NCI-H2196 (cell line): ENCODE measurements at regions not wholly inside any gene's neighbourhood (a gene's known extent, or its start where the extent isn't known, plus 50 kb on each side); places are given as distances from the start of the nearest gene placed in this dataset.
"Not testable (repeated sequence)": the region's sequence is repeated elsewhere in the genome, so short reads cannot be mapped to it uniquely, and the experiment has no call there.

Experiments
- DNase-seq: peaks from one replicate; lab custom pipeline; 2025; ENCODE audit not compliant: unreplicated experiment; lab: John Stamatoyannopoulos, UW

- DNase-seq, result no peak
These were observed 150.9 kb upstream of the TRIM24 start for GRCh38 chr7:138309186-138309585.

GRCh38 chr7:138313829-138314178 lies 146.3 kb upstream of the TRIM24 start:
- DNase-seq, result no peak

DNA sequence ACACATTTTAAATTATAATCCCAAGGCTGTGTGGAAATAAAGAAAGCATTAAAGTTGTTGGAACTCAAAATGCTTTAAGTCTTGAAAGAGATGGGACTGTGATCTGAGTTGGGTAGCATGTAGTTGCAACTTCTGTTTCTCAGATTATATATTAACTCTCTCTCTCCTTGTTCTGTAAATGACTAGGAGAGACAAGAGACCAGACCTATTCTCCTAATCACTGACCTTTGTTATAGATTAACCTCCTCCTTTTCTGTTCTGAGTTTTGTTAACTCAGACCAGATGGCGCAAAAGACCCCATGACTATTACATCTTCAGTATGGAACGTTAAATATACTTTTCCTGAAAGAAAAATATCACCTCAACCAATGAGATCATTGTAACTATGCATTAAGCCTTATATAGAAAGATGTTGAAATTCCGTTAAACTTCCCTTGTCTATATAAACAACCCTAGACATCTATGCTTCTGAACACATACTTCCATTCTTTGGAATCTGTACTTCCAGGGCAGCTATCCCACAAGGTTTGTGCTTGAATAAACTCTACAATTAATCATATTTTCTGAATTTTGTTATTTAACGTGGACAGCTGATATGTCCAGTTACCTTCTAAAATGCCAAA lies 143.5 kb upstream of the TRIM24 start:
- no peak for DNase-seq

DNA sequence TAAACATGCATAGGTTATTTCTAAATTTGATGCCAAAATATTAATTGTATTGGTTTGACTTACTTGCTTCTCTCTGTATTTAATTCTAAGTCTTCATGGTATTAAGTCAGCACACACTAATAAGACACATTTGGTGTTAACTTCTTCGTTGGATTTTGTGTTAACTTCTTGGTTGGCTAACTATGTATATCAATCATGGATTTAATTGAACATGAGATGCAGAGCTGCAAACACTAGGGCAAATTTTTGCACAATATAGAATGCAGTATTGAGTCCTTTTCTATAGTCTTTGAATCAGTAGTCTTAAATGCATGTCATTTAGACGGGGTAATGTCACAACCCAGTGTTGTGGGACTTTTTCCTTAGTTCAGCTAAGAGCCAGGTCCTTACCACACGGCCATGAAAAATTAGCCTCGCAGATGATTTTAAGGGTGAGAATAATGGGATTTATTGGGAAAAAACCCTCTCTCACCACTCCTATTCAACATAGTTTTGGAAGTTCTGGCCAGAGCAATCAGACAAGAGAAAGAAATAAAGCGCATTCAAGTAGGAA lies 142.9 kb upstream of the TRIM24 start:
- no peak for DNase-seq

- DNase-seq, result no peak
These were observed 135.1 kb upstream of the TRIM24 start for GRCh38 chr7:138324941-138325340.

DNA sequence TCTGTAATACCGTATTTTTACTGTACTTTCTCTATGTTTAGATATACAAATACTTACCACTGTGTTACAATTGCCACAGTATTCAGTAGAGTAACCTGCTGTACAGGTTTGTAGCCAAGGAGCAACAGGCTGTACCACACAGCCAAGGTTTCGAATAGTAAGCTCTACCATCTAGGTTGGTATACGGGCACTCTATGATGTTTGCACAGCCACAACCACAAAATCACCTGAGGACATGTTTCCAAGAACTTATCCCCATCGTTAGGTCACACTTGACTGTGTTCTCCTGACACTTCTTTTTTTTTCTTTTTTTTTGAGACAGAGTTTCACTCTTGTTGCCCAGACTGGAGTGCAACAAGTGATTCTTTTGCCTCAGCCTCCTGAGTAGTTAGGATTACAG lies 134.6 kb upstream of the TRIM24 start:
- no peak for DNase-seq

- DNase-seq, result no peak
These were observed 131.8 kb upstream of the TRIM24 start for GRCh38 chr7:138328215-138328614.

DNA sequence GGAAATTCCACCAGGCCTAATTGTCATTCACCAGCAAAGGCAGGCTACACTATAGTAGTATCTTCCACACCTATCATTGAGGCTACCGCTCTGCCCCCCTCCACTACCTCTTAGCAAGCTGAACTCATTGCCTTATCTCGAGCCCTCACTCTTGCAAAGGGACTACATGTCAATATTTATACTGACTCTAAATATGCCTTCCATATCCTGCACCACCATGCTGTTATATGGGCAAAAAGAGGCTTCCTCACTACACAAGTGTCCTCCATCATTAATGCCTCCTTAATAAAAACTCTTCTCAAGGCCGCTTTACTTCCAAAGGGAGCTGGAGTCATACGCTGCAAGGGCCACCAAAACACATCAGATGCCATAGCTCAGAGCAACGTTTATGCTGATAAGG lies 127.2 kb upstream of the TRIM24 start:
- not testable (repeated sequence) for DNase-seq

- DNase-seq, result peak; percentile 57
These were observed 121.7 kb upstream of the TRIM24 start for GRCh38 chr7:138338361-138338760.

DNA sequence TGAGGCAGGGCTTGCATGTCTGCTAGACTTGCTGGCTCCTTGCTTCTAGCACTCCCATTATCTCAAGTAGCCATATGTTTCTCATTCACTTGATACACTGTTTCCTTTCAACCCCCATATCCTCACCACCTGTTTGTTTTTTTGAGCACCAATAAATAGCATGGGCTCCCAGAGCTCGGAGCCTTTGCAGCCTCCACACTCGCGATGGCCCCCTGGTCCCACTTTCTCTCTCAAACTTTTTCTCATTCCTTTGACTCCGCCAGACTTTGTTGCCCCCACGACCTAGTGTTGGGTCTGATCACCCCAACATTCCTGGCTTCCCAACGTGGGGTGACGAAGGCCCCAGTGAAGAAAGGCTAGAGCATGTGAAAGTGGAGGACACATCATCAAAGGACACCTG lies 120.8 kb upstream of the TRIM24 start:
- DNase-seq, result not testable (repeated sequence)

GRCh38 chr7:138342990-138343389 lies 117.1 kb upstream of the TRIM24 start:
- no peak for DNase-seq

DNA sequence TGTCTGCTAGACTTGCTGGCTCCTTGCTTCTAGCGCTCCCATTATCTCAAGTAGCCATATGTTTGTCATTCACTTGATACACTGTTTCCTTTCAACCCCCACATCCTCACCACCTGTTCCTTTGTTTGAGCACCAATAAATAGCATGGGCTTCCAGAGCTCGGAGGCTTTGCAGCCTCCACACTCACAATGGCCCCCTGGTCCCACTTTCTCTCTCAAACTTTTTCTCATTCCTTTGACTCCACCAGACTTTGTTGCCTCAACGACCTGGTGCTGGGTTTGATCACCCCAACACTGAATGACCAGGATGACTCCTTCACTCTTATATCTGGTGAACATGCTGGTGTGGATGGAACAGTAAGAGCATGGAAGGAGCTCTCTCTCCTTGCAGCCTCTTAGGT lies 114.5 kb upstream of the TRIM24 start:
- DNase-seq, result no peak

DNA sequence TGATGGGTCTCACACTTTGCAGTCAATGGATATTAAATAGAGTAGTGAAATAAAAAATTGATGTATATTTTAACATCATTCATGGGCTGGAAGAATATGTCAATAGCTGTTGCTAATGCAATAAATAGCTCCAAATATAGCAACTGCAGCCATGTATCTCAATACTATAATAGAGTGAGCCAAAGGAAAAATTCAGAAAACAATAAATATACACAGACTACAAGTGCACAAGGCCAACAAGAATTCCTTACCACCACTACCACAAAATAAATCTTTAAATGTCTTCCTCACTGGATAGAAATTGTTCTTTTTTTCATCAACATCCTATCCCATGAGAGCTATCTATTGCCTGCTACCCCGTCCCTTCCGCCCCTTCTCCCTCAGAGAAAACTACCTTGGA lies 113.1 kb upstream of the TRIM24 start:
- no peak for DNase-seq

- DNase-seq, result no peak
These were observed 110.0 kb upstream of the TRIM24 start for GRCh38 chr7:138349841-138350700.

DNA sequence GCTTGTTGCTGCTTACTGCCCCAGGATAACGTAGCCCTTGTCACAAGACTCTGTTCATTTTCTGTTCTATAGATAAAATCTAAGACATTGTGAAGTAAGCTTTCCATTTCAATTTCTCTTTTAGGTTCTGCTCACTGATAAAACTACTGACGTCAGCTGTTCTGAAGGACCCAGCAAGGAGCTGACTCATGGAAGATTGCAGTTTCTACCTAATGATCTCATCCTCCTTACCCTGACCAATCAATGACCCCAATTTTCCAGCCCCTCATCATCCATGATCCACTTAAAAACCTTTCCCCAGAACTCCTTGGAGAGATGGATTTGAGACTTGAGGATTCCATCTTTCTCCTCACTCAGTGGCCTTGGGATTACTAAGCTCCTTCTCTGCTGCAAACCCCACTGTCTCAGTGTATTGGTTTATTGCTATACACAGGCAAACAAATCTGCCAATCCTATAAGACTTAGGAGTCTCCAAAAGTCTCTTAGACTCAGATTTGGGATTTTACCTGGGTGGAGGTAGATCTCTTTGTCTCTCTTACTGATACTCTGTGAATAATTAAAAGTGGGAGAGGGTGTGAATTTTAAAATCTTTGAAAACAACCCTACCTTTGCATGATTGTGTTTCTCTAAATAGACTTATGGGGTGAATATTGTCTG lies 109.2 kb upstream of the TRIM24 start:
- no peak for DNase-seq

GRCh38 chr7:138352570-138353461 lies 107.2 kb upstream of the TRIM24 start:
- DNase-seq, result no peak

GRCh38 chr7:138354066-138354465 lies 106.0 kb upstream of the TRIM24 start:
- no peak for DNase-seq

DNA sequence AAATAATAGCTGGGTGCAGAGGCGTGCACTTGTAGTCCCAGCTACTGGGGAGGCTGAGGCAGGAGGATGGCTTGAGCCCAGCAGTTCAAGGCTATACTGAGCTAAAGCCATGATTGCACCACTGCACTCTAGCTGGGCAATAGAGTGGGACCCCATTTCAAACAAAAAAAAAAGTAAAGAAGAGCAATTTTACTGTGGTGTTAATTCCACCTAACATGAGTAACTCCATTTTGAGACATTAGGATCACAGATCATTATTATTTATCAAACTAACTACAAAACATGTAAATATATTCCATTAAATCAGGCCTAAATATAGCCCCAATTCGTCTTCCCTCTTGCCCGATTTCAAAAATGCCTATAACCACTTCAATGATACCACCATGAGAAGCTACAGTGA lies 104.8 kb upstream of the TRIM24 start:
- DNase-seq, result no peak

DNA sequence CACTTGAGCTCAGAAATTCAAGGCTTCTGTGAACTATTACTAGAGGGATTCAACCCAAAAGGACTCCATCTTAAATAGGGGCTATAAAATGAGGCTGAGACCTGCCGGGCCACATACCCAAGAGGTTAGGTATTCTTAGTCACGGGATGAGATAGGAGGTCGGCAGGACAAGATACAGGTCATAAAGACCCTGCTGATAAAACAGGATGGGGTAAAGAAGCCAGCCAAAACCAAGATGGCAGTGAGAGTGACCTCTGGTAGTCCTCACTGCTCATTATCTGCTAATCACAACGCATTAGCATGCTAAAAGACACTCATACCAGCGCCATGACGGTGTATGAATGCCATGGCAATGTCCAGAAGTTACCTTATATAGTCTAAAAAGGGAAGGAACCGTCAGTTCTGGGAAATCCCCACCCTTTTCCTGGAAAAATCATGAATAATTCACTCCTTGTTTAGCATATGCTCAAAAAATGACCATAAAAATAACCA lies 101.2 kb upstream of the TRIM24 start:
- no peak for DNase-seq

DNA sequence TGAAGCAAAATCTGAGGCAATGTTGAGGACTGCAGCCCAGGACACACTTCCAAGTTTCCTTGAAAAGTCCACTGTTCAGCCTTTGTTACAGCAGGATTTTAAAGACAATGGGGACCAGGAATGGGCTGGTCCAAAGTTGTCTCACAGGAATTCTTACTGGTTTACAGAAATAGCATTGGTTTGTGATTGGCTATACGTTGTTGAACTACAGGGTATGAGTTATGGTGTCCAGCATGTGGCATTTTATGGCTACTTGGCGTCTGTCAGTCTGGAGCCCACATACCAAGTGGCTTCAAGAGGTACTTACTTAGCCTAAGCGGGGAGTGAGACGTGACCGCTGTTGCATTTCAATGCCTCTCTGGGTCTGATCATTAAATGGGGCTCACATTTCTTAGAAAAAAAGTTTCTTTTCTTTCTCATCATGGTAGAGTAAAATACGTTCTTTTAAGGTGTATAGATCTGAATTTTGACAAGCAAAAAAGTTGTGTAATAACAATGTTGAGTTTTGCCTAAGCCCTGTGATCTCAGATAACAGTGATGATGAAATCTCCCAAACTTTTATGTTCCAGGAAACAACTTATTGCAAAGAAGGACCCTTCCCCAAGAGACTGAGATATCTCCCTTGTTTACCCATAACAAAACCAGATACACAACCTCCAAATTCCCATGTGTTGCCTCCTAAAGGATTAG lies 100.0 kb upstream of the TRIM24 start:
- DNase-seq, result peak; percentile 4
